GM23338 (cell line): ENCODE measurements at regions not wholly inside any gene's neighbourhood (a gene's known extent, or its start where the extent isn't known, plus 50 kb on each side); places are given as distances from the start of the nearest gene placed in this dataset.

Experiments used
- ATAC-seq: fragments of 200-7000 bp; cut with Tn5 transposase; 3 replicates; pipeline ENCODE4 v1.9.1; 2020
- DNase-seq: peaks from one replicate; pipeline ENCODE4 v3.0.0-alpha.2; 2015; ENCODE audit warnings: low spot score
- H2AFZ ChIP-seq: fragments of 200-600 bp; sonication (generic); 2 replicates; pipeline ENCODE4 v1.8.0; 2016; ENCODE audit warnings: antibody characterized with exemption, mild to moderate bottlenecking, moderate library complexity
- H3F3A ChIP-seq: fragments of 200-600 bp; sonication (generic); replicated peaks from 2 replicates; pipeline ENCODE4 v1.8.0; 2017; ENCODE audit warnings: antibody characterized with exemption, mixed run types, low read depth
- H3K27ac ChIP-seq: fragments of 200-600 bp; sonication (generic); 2 replicates; pipeline ENCODE4 v1.6.1; 2016; ENCODE audit warnings: low read depth
- H3K27me3 ChIP-seq: fragments of 200-600 bp; sonication (generic); 2 replicates; pipeline ENCODE4 v1.8.0; 2016; ENCODE audit warnings: mild to moderate bottlenecking, mixed run types, moderate library complexity; ENCODE audit not compliant: insufficient read depth
- H3K36me3 ChIP-seq: fragments of 200-600 bp; sonication (generic); 2 replicates; pipeline ENCODE4 v1.8.0; 2016; ENCODE audit warnings: mild to moderate bottlenecking; ENCODE audit not compliant: insufficient read depth
- H3K4me1 ChIP-seq: fragments of 200-600 bp; sonication (generic); 2 replicates; pipeline ENCODE4 v1.8.0; 2016; ENCODE audit warnings: mild to moderate bottlenecking, moderate library complexity; ENCODE audit not compliant: insufficient read depth
- H3K4me2 ChIP-seq: fragments of 200-600 bp; sonication (generic); 2 replicates; pipeline ENCODE4 v1.7.1; 2017; ENCODE audit warnings: mixed run types
- H3K4me3 ChIP-seq: fragments of 200-600 bp; sonication (generic); 2 replicates; pipeline ENCODE4 v1.6.1; 2016; ENCODE audit warnings: mixed run types
- H3K79me2 ChIP-seq: fragments of 200-600 bp; sonication (generic); replicated peaks from 2 replicates; pipeline ENCODE4 v1.8.0; 2017; ENCODE audit warnings: mild to moderate bottlenecking; ENCODE audit not compliant: insufficient read depth
- H3K9me2 ChIP-seq: fragments of 200-600 bp; sonication (generic); 2 replicates; pipeline ENCODE4 v1.8.0; 2017; ENCODE audit not compliant: insufficient read depth
- H4K20me1 ChIP-seq: fragments of 200-600 bp; sonication (generic); replicated peaks from 2 replicates; pipeline ENCODE4 v1.8.0; 2017; ENCODE audit warnings: mild to moderate bottlenecking; ENCODE audit not compliant: insufficient read depth
- H3K27ac Mint-ChIP-seq: 2 replicates; pipeline ENCODE4 v1.8.0; 2020; ENCODE audit warnings: inconsistent platforms, mild to moderate bottlenecking, moderate library complexity, mixed read lengths
- H3K27me3 Mint-ChIP-seq: 3 replicates; pipeline ENCODE4 v1.8.0; 2022; ENCODE audit warnings: low read depth, mild to moderate bottlenecking, moderate library complexity, mixed read lengths, inconsistent platforms; ENCODE audit not compliant: insufficient read depth, poor library complexity
- H3K36me3 Mint-ChIP-seq: 3 replicates; pipeline ENCODE4 v1.8.0; 2021; ENCODE audit warnings: low read depth, mild to moderate bottlenecking, inconsistent platforms, moderate library complexity, mixed read lengths
- H3K4me1 Mint-ChIP-seq: 3 replicates; pipeline ENCODE4 v1.8.0; 2020; ENCODE audit warnings: mild to moderate bottlenecking, inconsistent platforms, mixed read lengths
- H3K4me3 Mint-ChIP-seq: 3 replicates; pipeline ENCODE4 v1.8.0; 2021; ENCODE audit warnings: moderate library complexity, mild to moderate bottlenecking, inconsistent platforms, mixed read lengths
- H3K9me3 Mint-ChIP-seq: 3 replicates; pipeline ENCODE4 v1.8.0; 2020; ENCODE audit warnings: moderate library complexity, mild to moderate bottlenecking, inconsistent platforms, mixed read lengths
- CREB1 ChIP-seq: fragments of 250-450 bp; sonication (Bioruptor Pico); IDR thresholded peaks from 2 replicates; pipeline ENCODE4 v1.5.0; 2020; ENCODE audit warnings: low read depth, mild to moderate bottlenecking, moderate library complexity
- CTCF ChIP-seq, 2 experiments: fragments of 200-600 bp in 1 of 2; sonication (generic) in 1 of 2; conservative IDR thresholded peaks; 2 replicates each; pipeline versions ENCODE4 v1.5.1 to v1.6.1; 2016 to 2017; ENCODE audit warnings: antibody characterized with exemption in 2 of 2, low read depth in 2 of 2, mild to moderate bottlenecking in 2 of 2, moderate library complexity in 1 of 2
- ETS1 ChIP-seq: IDR thresholded peaks from 2 replicates; pipeline ENCODE4 v1.6.1; 2016; ENCODE audit warnings: antibody characterized with exemption
- EZH2 ChIP-seq: fragments of 200-600 bp; sonication (generic); IDR thresholded peaks from one replicate; pipeline ENCODE4 v1.8.0; 2017; ENCODE audit warnings: antibody characterized with exemption, mild to moderate bottlenecking, low read depth; ENCODE audit not compliant: unreplicated experiment
- EZH2phosphoT487 ChIP-seq: fragments of 200-600 bp; sonication (generic); IDR thresholded peaks from one replicate; pipeline ENCODE4 v1.8.1; 2018; ENCODE audit warnings: antibody characterized with exemption; ENCODE audit not compliant: unreplicated experiment
- JUNB ChIP-seq: IDR thresholded peaks from one replicate; pipeline ENCODE4 v1.6.1; 2016; ENCODE audit warnings: antibody characterized with exemption; ENCODE audit not compliant: unreplicated experiment
- NANOG ChIP-seq: IDR thresholded peaks from 2 replicates; pipeline ENCODE4 v1.6.1; 2016; ENCODE audit warnings: antibody characterized with exemption, borderline replicate concordance
- POLR2AphosphoS5 ChIP-seq: IDR thresholded peaks from 2 replicates; pipeline ENCODE4 v1.6.1; 2016; ENCODE audit warnings: antibody characterized with exemption, low read depth
- REST ChIP-seq: IDR thresholded peaks from one replicate; pipeline ENCODE4 v1.6.1; 2018; ENCODE audit warnings: antibody characterized with exemption; ENCODE audit not compliant: unreplicated experiment
- STAT1 ChIP-seq: IDR thresholded peaks from one replicate; pipeline ENCODE4 v1.6.1; 2016; ENCODE audit warnings: antibody characterized with exemption; ENCODE audit not compliant: unreplicated experiment
- ZNF114 ChIP-seq: fragments of 250-450 bp; sonication (Bioruptor Pico); IDR thresholded peaks from 2 replicates; pipeline ENCODE4 v1.5.0; 2020; ENCODE audit warnings: mild to moderate bottlenecking, moderate library complexity
- ZNF331 ChIP-seq: fragments of 250-450 bp; sonication (Bioruptor Pico); IDR thresholded peaks from 2 replicates; pipeline ENCODE4 v1.5.0; 2020; ENCODE audit warnings: low read depth, mild to moderate bottlenecking, moderate library complexity

- TF ChIP-seq REST: no peak
- TF ChIP-seq EZH2: no peak
- no peak for TF ChIP-seq STAT1
- no peak for TF ChIP-seq EZH2phosphoT487
Measured at GRCh38 chr5:56335212-56335611, 102.1 kb upstream of the ANKRD55 start (continued).

- no peaks in the 10 kb centered on the region for H4K20me1 ChIP-seq
- no peak overlapping the region for H3K4me3 ChIP-seq
- no peaks in the 10 kb centered on the region for H3K27me3 ChIP-seq
- peaks cover 11% of the 10 kb centered on the region for H3K4me1 ChIP-seq
- no peaks in the 10 kb centered on the region for H3F3A ChIP-seq
- H3K4me1 Mint-ChIP-seq: peaks cover 19% of the 10 kb centered on the region
- H3K27ac Mint-ChIP-seq: no peak overlapping the region
- ATAC-seq (no peak), DNase-seq (no peak)
- H3K4me3 Mint-ChIP-seq: no peak overlapping the region
- peaks cover 25% of the 10 kb centered on the region for H3K9me3 Mint-ChIP-seq
- no peaks in the 10 kb centered on the region for H3K36me3 ChIP-seq
- H2AFZ ChIP-seq: no peak overlapping the region
- H3K36me3 Mint-ChIP-seq: peaks cover 18% of the 10 kb centered on the region
- no peak overlapping the region for H3K4me2 ChIP-seq
- H3K27ac ChIP-seq: no peak overlapping the region
- peaks cover 5% of the 10 kb centered on the region for H3K27me3 Mint-ChIP-seq
- no peaks in the 10 kb centered on the region for H3K79me2 ChIP-seq
- H3K9me2 ChIP-seq: no peaks in the 10 kb centered on the region
- TF ChIP-seq NANOG (no peak), STAT1 (no peak), ETS1 (no peak), EZH2phosphoT487 (no peak), CTCF (conservative IDR thresholded peaks at IDR 0.05; ENCODE audit: low read depth in 2 of 2) (no peak), REST (no peak), CREB1 (CRISPR knock-in tag) (no peak), JUNB (no peak), POLR2AphosphoS5 (no peak), ZNF331 (CRISPR knock-in tag) (no peak), ZNF114 (CRISPR knock-in tag) (no peak)
Measured at GRCh38 chr5:56330806-56331205, 97.7 kb upstream of the ANKRD55 start.
